IPS-NIHi11 (cell line): ENCODE measurements at regions not wholly inside any gene's neighbourhood (a gene's known extent, or its start where the extent isn't known, plus 50 kb on each side); places are given as distances from the start of the nearest gene placed in this dataset.

Experiments
- DNase-seq: peaks from one replicate; pipeline ENCODE4 v3.0.0; 2012; ENCODE audit warnings: mixed read lengths, low spot score

- DNase-seq, result no peak
Observed at GRCh38 chr6:112717856-112718255, 370.7 kb downstream of the RFPL4B start.

GRCh38 chr6:112725541-112726085 is 378.5 kb downstream of the RFPL4B start:
- DNase-seq, result no peak

GRCh38 chr6:112735129-112735528 is 388.0 kb downstream of the RFPL4B start:
- no peak for DNase-seq

GRCh38 chr6:112739766-112740165 is 392.6 kb downstream of the RFPL4B start:
- no peak for DNase-seq

- peak; percentile 27 for DNase-seq
Observed at GRCh38 chr6:112743323-112743722, 396.2 kb downstream of the RFPL4B start.

GRCh38 chr6:112744827-112745226 is 397.7 kb downstream of the RFPL4B start:
- no peak for DNase-seq

GRCh38 chr6:112745765-112746164 is 398.6 kb downstream of the RFPL4B start:
- DNase-seq, result no peak

GRCh38 chr6:112749673-112750072 is 402.5 kb downstream of the RFPL4B start:
- no peak for DNase-seq

- DNase-seq, result no peak
Observed at GRCh38 chr6:112752305-112752704, 405.2 kb downstream of the RFPL4B start.

- no peak for DNase-seq
Observed at GRCh38 chr6:112752791-112753190, 405.7 kb downstream of the RFPL4B start.

- no peak for DNase-seq
Observed at GRCh38 chr6:112760831-112761230, 413.7 kb downstream of the RFPL4B start.

- DNase-seq, result no peak
Observed at GRCh38 chr6:112761740-112762139, 414.6 kb downstream of the RFPL4B start.

GRCh38 chr6:112764377-112764776 is 417.2 kb downstream of the RFPL4B start:
- no peak for DNase-seq

GRCh38 chr6:112770308-112770707 is 423.2 kb downstream of the RFPL4B start:
- DNase-seq, result no peak

GRCh38 chr6:112773187-112773586 is 426.1 kb downstream of the RFPL4B start:
- no peak for DNase-seq

- no peak for DNase-seq
Observed at GRCh38 chr6:112774319-112774718, 427.2 kb downstream of the RFPL4B start.

GRCh38 chr6:112780498-112781096 is 433.5 kb downstream of the RFPL4B start:
- peak; percentile 73 for DNase-seq

GRCh38 chr6:112781241-112781640 is 434.1 kb downstream of the RFPL4B start:
- no peak for DNase-seq

- DNase-seq, result no peak
Observed at GRCh38 chr6:112785408-112785807, 438.3 kb downstream of the RFPL4B start.

GRCh38 chr6:112786801-112787200 is 439.7 kb downstream of the RFPL4B start:
- DNase-seq, result no peak

GRCh38 chr6:112787371-112787770 is 440.2 kb downstream of the RFPL4B start:
- no peak for DNase-seq

- no peak for DNase-seq
Observed at GRCh38 chr6:112795316-112795715, 448.2 kb downstream of the RFPL4B start.

- DNase-seq, result no peak
Observed at GRCh38 chr6:112796712-112797111, 449.6 kb downstream of the RFPL4B start.

- DNase-seq, result no peak
Observed at GRCh38 chr6:112799889-112800288, 452.8 kb downstream of the RFPL4B start.
